ENCODE measurements at regions not wholly inside any gene's neighbourhood (a gene's known extent, or its start where the extent isn't known, plus 50 kb on each side); places are given as distances from the start of the nearest gene placed in this dataset.
"Not testable (repeated sequence)": the region's sequence is repeated elsewhere in the genome, so short reads cannot be mapped to it uniquely, and the experiment has no call there.

DNA sequence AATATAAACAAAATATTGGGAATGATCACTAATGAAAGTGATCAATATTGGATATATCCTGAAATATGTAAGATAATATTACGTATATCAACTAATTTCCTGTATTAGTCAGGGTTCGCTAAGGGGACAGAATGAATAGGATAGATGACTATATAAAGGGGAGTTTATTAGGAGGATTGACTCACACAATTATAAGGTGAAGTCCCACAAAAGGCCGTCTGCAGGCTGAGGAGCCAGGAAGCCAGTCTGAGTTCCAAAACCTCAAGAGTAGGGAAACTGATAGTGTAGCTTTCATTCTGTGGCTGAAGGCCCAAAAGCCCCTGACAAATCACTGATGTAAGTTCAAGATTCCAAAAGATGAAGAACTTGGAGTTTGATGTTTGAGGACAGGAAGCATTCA, 561.1 kb downstream of the PRDM9 start:
- no peak for ATAC-seq
- DNase-seq (ENCODE audit: low spot score): no peak
- intact Hi-C loops (cut with DNase I): no loop called here

DNA sequence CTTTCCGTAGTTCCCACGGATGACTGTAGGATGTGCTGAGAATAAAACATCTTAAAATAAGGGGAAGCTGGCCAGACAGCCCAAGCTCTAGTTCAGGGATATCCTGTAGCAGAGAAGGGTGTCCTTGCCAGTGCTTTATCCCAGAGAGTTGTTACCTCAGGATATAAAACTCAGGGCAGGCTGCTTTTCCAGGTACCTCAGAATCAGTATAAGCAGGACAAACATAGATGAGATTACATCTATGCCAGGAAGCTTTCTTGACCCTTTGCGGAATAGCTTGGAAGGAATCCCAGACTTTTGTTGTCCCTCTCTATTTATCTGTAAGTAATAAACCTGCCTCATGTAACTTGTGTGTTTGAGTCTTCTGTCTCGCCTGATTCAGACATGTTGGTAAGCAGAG, 565.7 kb downstream of the PRDM9 start:
- DNase-seq (ENCODE audit: low spot score) (no peak), ATAC-seq (no peak)
- intact Hi-C loops (cut with DNase I): no loop called here

GRCh38 chr5:24080046-24080445, 564.7 kb downstream of the CDH10 start:
- ATAC-seq: no peak

GRCh38 chr5:24094081-24094679, 550.6 kb downstream of the CDH10 start:
- no peak for DNase-seq (ENCODE audit: low spot score)
- intact Hi-C loops (cut with DNase I): no loop called here
- ATAC-seq: no peak

More at GRCh38 chr5:24080046-24080445, 564.7 kb downstream of the CDH10 start:
- no peak for DNase-seq (ENCODE audit: low spot score)
- intact Hi-C loops (cut with DNase I): no loop called here

- DNase-seq (ENCODE audit: low spot score) (no peak), ATAC-seq (no peak)
- intact Hi-C loops (cut with DNase I): no loop called here
Observed at GRCh38 chr5:24102010-24102409, 542.8 kb downstream of the CDH10 start.

GRCh38 chr5:24103451-24104023, 541.2 kb downstream of the CDH10 start:
- DNase-seq (ENCODE audit: low spot score): no peak
- intact Hi-C loops (cut with DNase I): no loop called here
- ATAC-seq: no peak

DNA sequence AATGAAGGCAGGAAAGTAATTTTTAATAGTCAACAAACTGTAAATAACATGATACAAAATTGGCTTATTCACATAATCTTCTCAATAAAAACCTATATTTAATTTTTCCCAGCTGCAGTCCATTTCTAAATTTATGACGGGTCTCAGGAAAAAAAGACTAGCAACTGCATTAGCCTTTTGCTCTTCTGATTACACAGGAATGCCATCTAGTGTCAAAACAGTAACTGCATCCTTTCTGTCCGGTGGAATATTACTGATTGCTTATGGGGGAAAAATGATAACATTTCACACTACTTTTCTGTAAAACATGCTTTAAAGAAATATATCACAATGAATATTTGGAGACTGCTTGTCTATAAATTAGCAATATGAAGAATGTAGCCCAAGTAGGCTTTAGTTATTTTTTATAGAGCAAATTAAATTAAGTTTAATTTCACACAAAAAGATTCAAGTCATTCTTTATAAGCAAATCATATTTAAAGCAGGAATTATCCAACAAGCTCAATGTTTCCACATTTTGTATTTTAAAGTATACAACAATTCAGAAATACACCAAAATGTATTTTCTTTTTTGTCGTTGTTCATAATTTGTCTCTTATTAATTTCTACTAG, 534.7 kb downstream of the CDH10 start:
- no peak for ATAC-seq
- intact Hi-C loops (cut with DNase I): no loop called here
- DNase-seq (ENCODE audit: low spot score): no peak

DNA sequence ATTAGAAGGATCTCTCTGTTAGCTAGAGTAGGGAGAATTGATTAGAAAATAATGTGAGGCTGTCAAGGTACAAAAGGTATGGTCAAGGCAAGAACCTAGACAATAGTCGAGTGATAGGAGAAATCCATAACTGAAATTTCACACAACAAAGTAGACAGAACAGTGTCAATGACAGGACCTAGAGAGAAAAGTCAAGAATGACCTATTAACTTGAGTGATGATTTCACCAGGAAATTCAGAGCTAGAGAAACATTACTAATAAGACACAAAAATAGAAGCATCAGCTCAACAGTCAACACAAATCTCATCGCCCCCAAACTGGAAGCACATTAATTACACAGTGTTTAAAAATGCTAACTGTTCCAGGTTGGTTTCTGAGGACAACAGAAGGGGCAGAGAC, 532.4 kb downstream of the CDH10 start:
- ATAC-seq (no peak), DNase-seq (ENCODE audit: low spot score) (no peak)
- intact Hi-C loops (cut with DNase I): no loop called here

GRCh38 chr5:24118351-24118750, 526.4 kb downstream of the CDH10 start:
- intact Hi-C loops (cut with DNase I): no loop called here
- ATAC-seq (no peak), DNase-seq (ENCODE audit: low spot score) (no peak)

GRCh38 chr5:24135536-24135935, 509.2 kb downstream of the CDH10 start:
- DNase-seq (ENCODE audit: low spot score) (no peak), ATAC-seq (no peak)
- intact Hi-C loops (cut with DNase I): no loop called here

DNA sequence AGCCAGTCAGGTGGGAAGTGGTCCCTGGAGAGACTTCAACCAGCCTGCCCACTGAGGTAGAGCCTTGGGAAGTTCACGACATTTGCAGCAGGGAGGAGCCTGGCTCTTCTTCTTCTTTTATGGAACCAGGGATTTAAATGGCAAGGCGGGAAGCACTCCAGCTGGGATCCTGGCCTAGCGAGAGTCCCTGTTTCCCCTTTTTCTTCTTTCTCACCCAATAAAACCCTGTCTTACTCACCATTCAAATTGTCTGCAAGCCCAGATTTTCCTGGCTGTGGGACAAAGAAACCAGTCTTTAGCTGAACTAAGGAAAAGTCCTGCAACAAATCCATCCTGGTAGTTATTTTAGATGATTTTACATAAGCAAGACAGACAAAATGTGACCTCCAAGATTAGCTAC, 503.7 kb downstream of the CDH10 start:
- intact Hi-C loops (cut with DNase I): no loop called here
- ATAC-seq (peak; percentile 15), DNase-seq (ENCODE audit: low spot score) (peak; percentile 48)

DNA sequence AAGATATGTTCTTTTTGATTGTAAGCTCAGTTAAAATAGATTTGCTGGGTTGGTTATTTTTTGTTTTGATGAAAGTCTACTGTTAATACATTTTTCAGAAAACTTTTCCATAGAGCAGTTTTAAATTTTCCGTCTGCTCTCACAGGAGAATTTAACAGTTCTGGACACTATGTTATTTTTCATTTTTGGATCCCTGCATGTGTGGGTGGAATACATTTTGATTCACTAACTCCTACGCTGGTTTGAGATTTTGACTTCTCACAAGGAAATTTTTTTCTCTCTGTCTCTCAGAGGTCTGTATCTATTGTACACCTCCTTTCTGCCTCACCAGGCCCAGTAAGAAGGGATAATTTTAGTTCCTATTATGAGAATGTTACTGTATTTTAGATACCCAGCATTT, 502.4 kb downstream of the CDH10 start:
- ATAC-seq (no peak), DNase-seq (ENCODE audit: low spot score) (no peak)
- intact Hi-C loops (cut with DNase I): no loop called here

- ATAC-seq (no peak), DNase-seq (ENCODE audit: low spot score) (no peak)
- intact Hi-C loops (cut with DNase I): no loop called here
Observed at GRCh38 chr5:24145806-24146205, 499.0 kb downstream of the CDH10 start.

- DNase-seq (ENCODE audit: low spot score) (no peak), ATAC-seq (no peak)
- intact Hi-C loops (cut with DNase I): no loop called here
Observed at GRCh38 chr5:24161559-24161958, 483.2 kb downstream of the CDH10 start.

- ATAC-seq: no peak
- no peak for DNase-seq (ENCODE audit: low spot score)
- intact Hi-C loops (cut with DNase I): no loop called here
Observed at GRCh38 chr5:24162343-24162742, 482.4 kb downstream of the CDH10 start.

DNA sequence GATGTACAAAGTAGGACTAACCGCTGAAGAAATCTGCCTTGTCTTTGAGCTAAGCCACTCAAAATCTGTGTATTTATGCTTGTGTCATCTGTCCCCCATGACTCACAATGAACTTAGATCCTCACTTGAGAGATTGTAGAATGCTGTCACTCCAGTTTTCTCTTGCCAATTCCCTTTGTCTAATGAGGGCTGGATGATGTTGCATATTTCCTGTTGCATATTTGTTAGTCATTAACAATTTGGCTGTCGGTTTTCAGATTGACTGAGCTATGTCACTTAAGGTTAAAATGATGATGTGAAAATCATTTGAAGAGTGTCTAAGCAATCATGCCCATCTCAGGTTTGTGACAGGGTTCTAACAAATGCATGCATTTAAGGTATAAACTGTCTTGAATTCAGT, 481.7 kb downstream of the CDH10 start:
- ATAC-seq: no peak
- intact Hi-C loops (cut with DNase I): no loop called here
- DNase-seq (ENCODE audit: low spot score): no peak

DNA sequence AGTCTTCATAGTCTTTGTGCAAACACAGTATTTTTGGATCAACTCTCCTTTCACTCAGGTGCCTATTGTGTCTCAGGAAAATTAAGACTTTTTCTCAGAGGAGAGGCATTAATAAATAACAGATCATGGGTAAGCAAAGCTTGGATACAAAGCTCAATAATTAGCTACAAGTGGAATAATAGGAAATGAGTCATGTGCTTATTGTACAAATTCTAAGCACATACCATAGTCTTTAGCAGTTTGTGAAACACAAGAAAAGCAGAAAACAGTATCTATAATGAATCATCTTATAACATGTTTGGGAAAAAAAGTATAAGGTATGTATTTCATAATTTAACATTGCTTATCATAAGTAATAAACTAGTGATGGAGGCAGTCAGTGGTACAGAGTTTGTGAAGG, 477.0 kb downstream of the CDH10 start:
- intact Hi-C loops (cut with DNase I): no loop called here
- DNase-seq (ENCODE audit: low spot score): no peak
- ATAC-seq: no peak

DNA sequence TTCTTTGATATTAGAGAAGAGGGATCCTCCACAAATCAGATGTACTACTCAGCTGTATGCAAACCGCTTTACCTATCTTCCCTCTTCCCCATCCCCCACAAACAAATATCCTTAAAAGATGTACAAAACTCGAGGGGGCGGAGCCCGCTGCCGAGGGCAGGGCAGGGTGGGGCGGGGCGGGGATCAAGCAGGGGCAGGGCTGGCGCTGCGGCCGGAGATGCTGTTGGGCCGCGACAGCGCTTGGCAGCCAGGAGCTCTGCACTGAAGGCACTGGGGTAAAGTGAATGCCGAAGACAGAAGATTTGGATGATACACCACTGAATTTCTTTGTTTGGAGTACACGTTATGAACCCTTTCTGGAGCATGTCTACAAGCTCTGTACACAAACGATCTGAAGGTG, 474.8 kb downstream of the CDH10 start:
- ATAC-seq (no peak), DNase-seq (ENCODE audit: low spot score) (no peak)
- intact Hi-C loops (cut with DNase I): no loop called here

DNA sequence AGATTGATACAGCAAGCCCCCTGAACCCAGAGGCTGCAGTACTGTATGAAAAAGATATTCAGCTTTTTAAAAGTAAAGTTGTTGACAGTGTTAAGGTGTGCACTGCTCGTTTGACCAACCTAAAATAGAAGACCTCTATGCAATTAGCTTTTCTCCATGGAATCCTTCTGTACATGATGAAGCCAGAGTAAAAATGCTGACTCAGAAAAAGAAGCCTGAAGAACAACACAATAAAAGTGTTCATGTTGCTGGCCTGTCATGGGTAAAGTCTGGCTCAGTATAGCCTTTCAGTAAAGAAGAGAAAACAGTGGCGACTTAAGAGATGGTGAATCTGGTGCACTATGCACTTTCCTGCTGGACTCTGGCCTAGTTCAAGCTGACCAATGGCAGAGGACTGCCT, 473.8 kb downstream of the CDH10 start:
- DNase-seq (ENCODE audit: low spot score); ATAC-seq; intact Hi-C loops (cut with DNase I): not testable (repeated sequence)

- ATAC-seq (no peak), DNase-seq (ENCODE audit: low spot score) (no peak)
- intact Hi-C loops (cut with DNase I): no loop called here
Observed at GRCh38 chr5:24177821-24178220, 467.0 kb downstream of the CDH10 start.

GRCh38 chr5:24183981-24184380, 460.8 kb downstream of the CDH10 start:
- intact Hi-C loops (cut with DNase I): no loop called here
- DNase-seq (ENCODE audit: low spot score): no peak
- ATAC-seq: no peak
